Stimulated activated CD4-positive, alpha-beta T cell treated with anti-CD3 and anti-CD28 coated beads, Interleukin-12 subunit alpha, Interleukin-12 subunit beta, amount 100 ng/mL, for 4 hours (primary cell): ENCODE measurements at regions not wholly inside any gene's neighbourhood (a gene's known extent, or its start where the extent isn't known, plus 50 kb on each side); places are given as distances from the start of the nearest gene placed in this dataset.
"Not testable (repeated sequence)": the region's sequence is repeated elsewhere in the genome, so short reads cannot be mapped to it uniquely, and the experiment has no call there.

Experiments
- DNase-seq: peaks from one replicate; pipeline ENCODE4 v3.0.0-alpha.2; 2020

DNA sequence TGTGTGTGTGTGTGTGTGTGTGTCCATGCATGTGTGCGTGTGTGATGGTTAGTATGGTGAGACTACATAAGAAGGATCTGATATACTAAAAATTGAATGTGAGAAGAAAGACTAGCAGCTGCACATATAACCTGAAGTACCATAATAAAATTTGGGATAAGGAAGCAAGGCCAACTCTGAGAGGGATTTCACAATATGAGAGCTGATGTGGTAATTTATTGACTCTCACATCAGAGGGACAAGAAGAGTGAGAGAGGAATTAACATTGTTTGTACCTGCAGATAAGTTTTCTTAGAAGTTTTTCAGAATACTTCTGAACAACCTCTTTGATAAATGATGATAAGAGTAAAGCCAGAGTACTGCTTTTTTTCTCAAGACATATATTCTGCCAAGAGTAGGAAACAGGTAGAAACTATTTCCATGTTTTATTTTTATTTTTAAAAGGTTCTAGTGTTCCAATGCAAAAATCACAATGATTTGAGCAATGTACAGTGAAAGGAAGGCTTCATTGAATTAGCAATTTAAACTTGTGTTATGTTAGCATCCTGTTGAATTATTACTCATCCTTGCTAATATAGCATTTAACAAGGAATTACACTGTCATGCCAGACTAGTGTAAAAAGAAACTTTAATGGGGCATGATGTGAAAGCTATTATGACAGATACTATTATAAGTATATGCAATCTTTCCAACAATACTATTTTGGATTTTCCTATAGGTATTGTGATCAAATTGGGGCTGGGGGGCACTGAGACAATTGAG, 415.5 kb upstream of the ARPP21 start:
- DNase-seq: no peak

DNA sequence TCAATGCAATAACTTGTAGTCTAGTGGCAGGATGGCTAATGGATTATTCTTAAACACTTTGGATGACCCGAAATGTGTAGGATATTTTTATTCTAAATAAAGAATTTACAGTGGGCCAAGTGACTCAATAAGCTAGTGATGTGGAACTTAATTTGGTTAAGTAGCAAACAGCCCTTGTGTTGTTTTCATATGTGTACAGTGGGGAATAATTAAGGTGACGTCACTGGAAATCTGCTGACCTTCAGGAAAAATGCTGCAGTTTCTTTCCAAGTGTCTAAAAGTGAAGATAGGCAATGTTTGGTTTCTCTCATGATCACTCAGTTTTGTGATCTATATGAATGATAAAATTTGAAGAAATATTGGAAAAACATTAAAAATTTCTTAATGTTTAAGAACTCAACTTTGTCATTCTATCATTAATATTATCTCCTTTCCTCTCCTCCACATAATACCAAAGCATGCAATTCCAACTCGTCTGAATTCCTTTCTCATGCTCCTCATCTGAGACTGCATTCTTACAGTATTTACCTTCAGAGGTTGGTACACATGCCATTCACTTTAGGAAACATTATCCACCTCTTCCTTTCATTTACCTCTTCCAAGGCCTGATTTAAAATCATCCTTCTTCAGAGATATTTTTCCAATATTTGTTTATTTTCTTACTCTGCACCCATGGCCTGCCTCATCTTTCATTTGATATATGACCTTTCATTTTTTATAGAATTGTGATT, 414.6 kb upstream of the ARPP21 start:
- no peak for DNase-seq

DNA sequence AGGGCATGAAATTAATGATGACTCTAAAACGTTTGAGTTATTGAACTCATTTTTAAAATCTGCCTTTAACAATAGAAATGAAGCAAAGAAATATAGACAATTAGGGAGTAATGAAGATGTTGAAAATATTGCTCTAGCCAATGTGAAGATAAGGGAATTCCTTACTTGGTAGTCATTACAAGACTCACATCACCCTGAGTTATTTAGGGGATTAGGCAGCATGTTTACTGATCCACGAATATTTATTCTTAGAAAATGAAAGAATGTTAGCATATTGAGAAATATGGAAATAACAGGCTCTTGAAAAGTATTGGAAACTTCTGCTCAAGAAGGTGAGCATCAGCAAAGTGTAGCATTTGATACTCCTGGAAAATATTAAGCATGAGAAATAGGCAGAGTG, 398.1 kb upstream of the ARPP21 start:
- DNase-seq: no peak

DNA sequence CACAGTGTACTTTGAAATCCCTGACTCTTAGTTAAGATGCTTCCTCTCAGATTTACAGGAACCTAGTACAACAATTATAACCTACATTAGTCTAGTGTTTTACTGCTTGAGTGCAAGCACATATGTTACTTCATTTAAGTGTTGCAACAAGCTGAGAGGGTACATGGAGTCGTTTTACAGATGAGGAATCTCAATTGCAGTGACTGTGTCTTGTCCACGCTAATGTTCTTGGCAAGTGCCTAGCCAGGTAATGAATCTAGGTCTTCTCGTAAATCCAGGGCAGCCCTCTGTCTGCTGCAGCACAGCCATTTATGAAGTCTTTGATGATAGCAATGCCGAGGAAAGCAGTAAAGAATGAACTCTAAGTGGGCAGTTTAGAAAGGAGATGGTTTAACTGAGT, 384.4 kb upstream of the ARPP21 start:
- DNase-seq: no peak

DNA sequence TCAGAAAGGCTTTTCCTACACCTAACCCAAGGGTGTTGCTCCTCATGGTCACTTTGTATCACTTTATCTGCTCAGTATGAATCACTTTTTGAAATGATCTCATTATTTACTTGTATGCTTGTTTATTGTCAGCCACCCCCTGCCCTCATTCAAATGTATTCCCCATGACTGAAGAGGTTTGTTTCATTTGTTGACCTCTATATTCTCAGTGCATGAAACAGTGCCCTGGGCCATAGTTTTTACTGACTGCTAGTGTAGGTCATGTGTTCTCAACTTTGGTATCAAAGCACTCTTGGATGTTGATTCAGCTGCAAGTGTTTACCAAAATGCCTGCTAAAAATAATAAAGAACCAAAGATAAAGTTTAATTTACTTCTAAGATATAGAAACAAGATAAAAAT, 381.7 kb upstream of the ARPP21 start:
- no peak for DNase-seq

DNA sequence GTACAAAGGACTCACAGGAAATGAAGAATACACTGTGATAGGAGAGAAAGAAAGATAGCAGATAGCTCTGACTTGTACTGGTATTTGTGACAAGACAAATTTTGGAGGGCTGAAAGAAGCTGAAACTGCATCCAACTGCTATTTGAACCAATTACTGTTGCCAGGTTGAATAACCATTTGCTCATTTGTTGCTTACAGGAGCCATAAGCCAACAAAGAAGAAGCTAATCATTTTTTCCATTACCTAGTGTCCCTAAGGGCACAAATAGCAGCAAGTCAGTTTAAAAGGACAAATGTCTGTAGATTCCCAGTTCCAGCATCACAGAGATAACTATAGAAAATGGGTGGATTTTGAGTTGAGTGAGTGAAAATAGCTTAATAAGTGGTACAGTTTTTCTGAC, 376.9 kb upstream of the ARPP21 start:
- no peak for DNase-seq

DNA sequence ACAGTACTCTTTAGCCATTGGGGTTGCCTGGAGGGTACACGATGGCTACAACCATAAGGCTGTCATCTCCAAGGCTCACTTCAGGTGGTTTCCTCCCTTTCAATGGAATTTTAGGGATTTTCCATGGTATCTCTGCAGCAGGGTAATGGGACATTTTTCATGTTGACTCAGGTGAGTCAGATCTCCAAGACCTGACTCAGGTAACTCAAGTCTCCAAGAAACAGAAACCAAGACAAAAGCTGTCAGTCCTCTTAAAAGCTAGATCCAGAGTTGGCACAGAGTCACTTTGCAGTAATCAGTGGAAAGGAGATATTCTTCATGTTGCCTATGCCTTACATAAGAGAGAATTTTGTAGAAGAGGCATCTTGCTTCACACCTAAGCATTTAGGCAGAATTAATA, 375.8 kb upstream of the ARPP21 start:
- DNase-seq: no peak

DNA sequence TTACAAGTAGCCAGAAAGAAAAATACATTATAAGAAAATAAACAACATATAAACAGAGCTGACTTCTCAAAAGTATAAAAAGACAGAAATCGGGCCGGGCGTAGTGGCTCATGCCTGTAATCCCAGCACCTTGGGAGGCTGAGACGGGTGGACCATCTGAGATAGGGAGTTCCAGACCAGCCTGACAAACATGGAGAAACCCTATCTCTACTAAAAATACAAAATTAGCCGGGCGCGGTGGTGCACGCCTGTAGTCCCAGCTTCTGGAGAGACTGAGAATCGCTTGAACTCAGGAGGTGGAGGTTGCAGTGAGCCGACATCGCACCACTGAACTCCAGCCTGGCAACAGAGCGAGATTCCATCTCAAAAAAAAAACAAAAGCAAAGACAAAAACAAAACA, 373.3 kb upstream of the ARPP21 start:
- DNase-seq: not testable (repeated sequence)

DNA sequence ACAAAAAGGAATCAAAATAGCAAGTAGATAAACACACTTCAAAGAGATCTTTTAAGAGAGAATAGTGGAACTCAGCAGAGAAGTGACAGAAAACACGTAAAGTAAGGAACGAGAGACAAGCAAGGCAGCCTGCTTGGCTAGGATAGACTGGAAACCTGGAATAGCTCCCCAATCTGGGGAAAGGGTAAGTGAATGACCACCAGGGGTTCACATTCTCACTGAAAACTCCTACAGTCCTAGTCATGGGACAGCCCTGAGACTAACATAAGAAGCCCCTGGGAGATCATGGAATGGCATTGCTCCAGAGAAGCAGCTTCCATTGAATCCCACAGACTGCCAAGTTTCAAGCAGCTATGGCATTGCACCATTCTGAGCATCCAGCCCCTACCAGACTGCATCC, 363.6 kb upstream of the ARPP21 start:
- no peak for DNase-seq

DNA sequence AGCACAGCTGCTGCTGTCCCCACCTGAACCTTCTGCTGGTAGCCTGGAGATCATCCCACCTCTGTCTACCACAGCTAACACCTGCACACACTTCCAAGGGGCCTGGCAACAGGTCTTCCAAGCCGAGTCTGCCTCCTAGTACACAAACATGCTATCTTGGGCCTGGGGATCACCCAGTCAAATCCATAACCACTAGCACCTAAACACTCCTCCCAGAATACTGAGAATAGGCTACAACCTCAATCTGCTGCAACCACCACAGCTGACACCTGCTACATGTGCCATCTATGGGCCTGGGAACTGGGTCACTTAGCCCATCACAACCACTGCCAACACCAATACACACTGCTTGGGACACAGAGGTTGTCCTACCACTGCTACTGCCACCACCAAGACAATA, 362.8 kb upstream of the ARPP21 start:
- no peak for DNase-seq

DNA sequence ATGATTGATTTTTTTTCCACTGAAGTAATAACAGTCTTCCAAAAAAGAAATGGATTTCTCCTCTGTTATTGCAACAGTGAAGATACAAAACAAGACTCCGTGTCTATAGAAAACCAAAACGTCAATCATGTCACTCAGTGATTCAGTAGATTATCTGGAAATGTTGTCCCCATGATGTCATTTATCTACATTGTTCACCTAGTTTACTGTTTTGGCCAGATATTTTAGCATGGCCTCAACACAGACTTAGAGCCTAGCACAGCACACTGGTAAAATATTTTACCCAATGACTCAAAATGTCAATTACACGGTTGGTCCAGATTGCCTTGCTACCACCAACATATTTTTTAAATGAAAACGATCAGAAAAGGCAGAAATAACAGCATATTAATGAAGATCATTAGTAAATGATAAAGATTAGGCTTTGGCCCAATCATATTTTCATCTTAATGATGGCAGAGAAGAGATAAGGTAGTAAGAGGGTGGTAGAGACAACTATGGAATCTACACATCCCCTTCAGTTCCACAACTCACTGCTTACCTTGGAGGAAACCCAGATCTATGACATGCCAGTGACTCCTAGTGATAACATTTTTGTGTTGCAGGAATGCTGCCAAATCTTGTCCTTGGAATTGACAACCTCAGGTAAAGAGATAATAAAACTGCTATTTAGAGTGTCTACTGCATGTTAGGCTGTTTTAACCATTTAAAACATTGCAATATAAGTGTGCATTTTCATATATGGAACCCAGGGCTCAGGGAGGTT, 347.7 kb upstream of the ARPP21 start:
- DNase-seq: no peak

DNA sequence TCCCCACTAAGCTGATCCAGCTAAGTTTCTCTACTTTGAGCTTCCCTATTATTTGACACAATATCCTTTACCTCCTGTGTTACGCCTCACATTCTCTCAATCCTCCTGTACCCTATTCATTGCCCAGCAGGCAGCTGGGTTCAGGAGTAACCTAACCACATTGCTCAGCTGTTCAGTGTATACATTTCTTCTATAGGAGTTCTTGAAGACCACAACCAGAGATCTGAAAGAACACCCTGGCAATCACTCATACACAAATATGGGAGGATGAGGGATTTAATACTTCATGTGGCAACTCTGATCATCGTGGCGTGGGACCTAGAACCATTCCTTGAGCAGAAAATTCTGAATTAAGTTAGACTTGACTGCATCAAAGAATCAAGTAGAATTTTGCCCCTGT, 346.8 kb upstream of the ARPP21 start:
- no peak for DNase-seq

DNA sequence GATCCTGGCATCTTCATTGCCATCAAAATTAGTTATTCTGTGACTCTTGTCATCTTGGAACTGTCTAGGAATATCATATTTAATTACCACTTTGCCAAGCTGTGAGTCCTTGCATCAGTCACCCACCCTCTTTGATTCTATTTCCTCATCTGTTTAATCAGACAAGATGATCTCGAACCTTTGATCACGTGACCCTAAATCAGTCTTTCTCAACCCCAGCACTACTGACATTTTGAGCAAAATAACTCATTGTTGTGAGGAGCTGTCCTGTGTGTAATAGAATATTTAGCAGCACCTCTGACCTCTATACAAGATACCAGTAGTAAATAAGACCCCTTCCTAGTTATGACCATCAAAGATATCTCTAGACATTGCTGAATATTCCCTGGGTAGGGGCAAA, 343.4 kb upstream of the ARPP21 start:
- no peak for DNase-seq

DNA sequence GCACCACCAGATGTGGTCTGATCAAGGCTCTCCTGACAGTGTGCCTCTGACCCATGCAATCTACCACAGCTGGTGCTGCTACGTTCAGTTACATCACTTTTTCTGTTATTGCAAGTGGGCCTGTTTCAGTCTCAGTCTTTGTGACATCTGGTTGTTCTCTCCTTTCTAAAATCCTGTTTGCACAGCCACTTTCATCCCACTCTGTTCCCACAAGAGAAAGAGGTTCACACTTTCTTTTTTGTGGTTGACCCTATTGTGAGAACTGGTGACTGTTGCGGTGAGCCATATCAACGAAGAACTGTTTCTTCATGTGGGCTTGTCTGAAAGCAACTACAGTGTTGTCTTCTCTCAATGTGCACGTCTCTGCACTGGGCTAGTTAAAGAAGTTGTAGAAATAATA, 342.8 kb upstream of the ARPP21 start:
- no peak for DNase-seq

DNA sequence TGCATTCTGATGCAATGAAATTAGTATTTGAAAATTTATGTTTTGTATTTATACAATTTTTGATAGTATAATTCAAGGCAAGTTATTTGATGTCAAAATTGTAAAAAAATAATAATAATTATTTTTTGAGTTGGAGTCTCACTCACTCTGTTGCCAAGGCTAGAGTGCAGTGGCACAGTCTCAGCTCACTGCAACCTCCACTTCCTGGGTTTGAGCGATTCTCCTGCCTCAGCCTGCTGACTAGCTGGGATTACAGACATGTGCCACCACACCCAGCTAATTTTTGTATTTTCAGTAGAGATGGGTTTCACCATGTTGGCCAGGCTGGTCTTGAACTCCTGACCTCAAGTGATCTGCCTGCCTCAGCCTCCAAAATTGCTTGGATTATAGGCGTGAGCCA, 342.4 kb upstream of the ARPP21 start:
- not testable (repeated sequence) for DNase-seq

DNA sequence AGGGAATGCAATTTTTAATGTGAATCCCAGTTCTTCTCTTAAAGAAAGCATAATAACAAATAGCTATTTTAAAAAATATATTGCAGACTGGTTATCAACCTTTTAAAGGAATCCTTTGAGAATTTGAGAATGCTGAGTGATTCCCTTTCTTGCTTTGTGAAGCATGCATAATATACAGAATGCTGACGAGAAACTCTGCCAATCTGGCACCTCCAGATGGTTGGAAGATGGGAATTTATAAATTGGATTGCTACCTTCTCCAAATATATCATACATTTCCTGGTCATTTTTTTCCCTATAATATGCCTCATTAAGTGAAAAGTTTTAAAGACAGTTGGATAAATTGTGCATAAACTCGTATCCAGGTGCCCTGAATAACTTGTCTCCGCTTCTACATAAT, 333.9 kb upstream of the ARPP21 start:
- no peak for DNase-seq

DNA sequence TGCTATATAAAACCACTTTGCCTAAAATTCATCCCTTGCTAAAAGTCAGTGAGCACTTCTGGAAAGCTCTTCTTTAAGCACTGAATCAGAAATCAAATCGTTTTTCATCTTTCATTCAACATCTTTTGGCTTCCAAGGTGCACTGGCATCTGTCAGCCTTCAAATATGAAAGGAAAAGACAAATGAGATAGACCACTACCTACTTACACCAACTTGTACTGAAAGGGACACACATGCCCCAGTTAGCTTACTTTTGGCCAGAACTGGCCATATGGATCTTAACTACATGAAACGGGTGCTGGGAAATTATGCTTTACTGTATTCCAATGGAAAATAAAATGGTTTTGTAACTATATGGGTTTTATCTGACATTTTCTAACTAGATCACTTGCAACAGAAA, 332.0 kb upstream of the ARPP21 start:
- DNase-seq: no peak

DNA sequence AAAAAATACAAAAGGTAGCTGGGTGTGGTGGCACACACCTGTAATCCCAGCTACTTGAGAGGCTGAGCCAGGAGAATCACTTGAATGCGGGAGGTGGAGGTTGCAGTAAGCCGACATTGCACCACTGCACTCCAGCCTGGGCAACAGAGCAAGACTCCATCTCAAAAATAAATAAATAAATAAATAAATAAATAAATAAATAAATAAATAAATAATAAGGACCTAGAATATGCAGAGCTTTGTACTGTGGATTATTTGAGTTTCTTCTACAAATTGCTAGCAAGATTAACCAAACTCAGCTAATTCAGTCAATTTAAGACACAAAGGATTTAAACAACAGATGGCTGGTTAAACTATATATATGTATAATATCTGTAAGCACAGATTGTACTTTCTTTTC, 322.5 kb upstream of the ARPP21 start:
- not testable (repeated sequence) for DNase-seq

DNA sequence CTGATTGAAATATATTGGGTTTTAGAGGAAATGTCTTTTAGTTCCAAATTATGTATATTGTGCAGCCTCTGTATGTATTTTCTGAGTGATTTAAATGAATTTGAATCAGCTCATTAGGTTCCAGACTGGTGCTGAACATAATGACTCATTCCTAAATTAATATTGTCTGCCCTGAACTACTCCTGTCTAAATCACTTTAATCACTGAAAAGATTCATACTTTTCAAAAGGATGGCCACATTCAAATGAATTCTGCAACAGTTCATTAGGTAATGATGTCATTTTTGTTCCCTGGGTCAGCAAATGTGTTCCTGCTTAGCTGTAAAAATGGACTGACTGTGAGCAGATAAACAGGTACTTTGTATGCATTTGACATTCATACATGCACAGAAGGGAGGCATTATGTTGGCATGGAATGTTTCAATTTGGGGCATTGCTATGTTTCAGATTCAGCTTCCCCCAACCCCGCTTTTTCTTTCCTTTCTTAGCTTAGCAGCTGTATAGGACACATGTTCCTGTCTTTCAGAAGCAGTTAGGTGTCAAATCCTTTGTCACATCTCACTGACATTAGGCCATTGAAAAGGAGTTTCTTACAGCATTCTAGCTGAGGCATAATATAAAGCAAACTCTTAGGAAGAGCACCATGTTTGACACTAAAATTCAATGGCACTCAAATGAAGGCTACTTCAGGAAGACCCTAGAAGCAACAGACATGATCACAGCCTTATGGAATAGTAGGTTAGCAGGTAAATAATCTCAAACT, 318.5 kb upstream of the ARPP21 start:
- no peak for DNase-seq

DNA sequence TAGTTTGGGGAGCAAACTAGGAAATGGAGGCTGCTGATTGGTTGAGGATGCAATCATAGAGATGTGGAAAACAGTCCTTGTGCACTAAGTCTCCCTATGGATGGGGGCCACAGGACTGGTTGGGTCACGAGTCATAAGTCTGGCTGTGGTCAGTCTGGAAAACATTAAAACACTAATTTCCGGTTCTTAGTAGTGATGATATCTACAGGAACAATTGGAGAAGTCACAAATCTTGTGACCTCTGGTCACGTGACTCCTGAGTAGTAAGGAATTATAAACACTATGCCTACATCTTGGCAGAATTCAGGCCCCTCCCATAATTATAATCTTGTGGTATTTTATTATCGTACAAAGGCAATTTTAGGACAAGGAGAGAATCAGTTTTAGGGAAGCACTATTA, 317.3 kb upstream of the ARPP21 start:
- no peak for DNase-seq

DNA sequence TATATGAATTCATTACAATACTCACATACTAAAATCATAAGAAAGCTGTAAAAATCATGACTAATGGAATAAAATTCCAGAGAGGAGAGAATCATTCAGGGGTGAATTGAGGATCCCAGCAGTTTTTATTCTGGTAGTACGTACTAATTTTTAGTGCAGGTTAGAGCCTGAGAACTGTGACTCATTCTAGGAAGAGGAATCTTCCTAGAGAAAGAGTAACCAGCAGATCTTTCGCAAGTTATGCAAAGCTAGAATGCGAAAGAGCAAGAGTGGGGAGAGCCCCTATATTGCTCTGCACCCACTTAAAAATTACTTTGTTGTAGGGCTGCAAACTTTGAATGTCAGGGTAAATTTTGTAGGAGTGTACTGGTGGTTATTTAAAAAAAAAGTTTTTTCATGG, 303.6 kb upstream of the ARPP21 start:
- DNase-seq: no peak

DNA sequence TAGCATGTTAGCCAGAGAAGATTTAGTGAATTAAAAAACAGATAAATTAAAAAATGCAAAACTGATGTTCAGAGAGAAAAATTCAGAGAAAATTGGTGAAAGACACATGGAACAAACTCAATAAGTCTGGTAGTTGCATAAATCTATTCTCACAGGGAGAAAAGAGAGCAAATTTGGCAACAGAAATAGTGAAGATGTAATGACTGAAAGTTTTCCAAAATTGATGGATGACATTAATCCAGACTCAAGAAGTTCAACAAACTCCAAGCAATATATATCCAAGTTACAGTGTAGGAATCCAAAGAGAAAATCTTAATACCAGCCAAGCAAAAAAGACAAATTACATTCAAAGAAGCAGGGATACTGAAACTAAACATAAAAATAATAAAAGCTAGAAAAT, 302.7 kb upstream of the ARPP21 start:
- no peak for DNase-seq

DNA sequence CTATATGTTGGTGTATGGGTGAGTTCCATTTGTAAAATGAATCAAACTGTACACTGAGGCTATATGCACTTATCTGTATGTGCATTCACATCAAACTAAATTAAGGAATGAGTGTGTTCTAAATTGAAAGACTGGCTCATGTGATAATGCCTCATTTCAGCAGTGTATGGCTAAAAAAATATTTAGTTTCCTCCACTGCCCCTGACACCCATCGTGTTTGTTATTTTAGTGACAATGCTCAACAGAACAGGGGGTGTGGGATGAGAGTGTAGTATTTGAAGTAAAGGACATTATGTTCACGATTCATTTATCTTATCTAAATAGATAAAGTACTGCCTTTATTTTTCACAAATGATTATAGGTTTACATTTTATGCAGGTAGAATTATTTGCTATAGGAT, 301.1 kb upstream of the ARPP21 start:
- no peak for DNase-seq
